CD4-positive, alpha-beta memory T cell (primary cell): ENCODE measurements at regions not wholly inside any gene's neighbourhood (a gene's known extent, or its start where the extent isn't known, plus 50 kb on each side); places are given as distances from the start of the nearest gene placed in this dataset.

Experiments
- CTCF ChIA-PET: fragments of 350-600 bp; sonication (Branson Sonifier 250); formaldehyde crosslinking; loops from one replicate; lab custom pipeline; 2021; ENCODE audit warnings: inconsistent platforms; ENCODE audit not compliant: partially characterized antibody; lab: Charles Lee
- POLR2A ChIA-PET: fragments of 350-600 bp; sonication (Branson Sonifier 250); formaldehyde crosslinking; loops from one replicate; lab custom pipeline; 2021; ENCODE audit not compliant: partially characterized antibody; lab: Charles Lee
- DNase-seq, 5 donors: peaks; one replicate each; pipeline versions ENCODE4 v3.0.0 to v3.0.0-alpha.2; 2020 to 2022; ENCODE audit warnings: mixed read lengths in 1 of 5
- H3K27ac ChIP-seq: one replicate; pipeline ENCODE4 v1.7.0; 2013; ENCODE audit warnings: low read depth, low read length
- H3K27me3 ChIP-seq: 2 replicates; pipeline ENCODE4 v1.7.0; 2013; ENCODE audit warnings: mild to moderate bottlenecking, low read length, moderate library complexity; ENCODE audit not compliant: insufficient read depth
- H3K36me3 ChIP-seq: 2 replicates; pipeline ENCODE4 v1.7.0; 2013; ENCODE audit warnings: mild to moderate bottlenecking, low read length, moderate library complexity; ENCODE audit not compliant: insufficient read depth
- H3K4me1 ChIP-seq: 2 replicates; pipeline ENCODE4 v1.7.0; 2013; ENCODE audit warnings: mild to moderate bottlenecking, low read length, moderate library complexity; ENCODE audit not compliant: insufficient read depth
- H3K4me3 ChIP-seq, 2 donors: one replicate each; pipeline ENCODE4 v1.7.0; 2013; ENCODE audit warnings: low read length in 2 of 2, mild to moderate bottlenecking in 1 of 2
- H3K9me3 ChIP-seq, 2 donors: one replicate each; pipeline ENCODE4 v1.7.0; 2013; ENCODE audit warnings: low read length in 2 of 2, control low read depth in 1 of 2; ENCODE audit not compliant: control insufficient read depth in 1 of 2
- H3K27ac Mint-ChIP-seq, 7 donors: one replicate each; pipeline ENCODE4 v1.8.0; 2020 to 2021; ENCODE audit warnings: mixed read lengths in 7 of 7, mild to moderate bottlenecking in 6 of 7, inconsistent platforms in 3 of 7, moderate library complexity in 3 of 7
- H3K27me3 Mint-ChIP-seq, 2 donors: one replicate each; pipeline ENCODE4 v1.8.0; 2020 to 2021; ENCODE audit warnings: mixed read lengths in 2 of 2
- H3K36me3 Mint-ChIP-seq, 2 donors: one replicate each; pipeline ENCODE4 v1.8.0; 2020 to 2021; ENCODE audit warnings: mixed read lengths in 2 of 2, inconsistent platforms in 1 of 2, mild to moderate bottlenecking in 1 of 2
- H3K4me1 Mint-ChIP-seq, 4 donors: one replicate each; pipeline ENCODE4 v1.8.0; 2020 to 2021; ENCODE audit warnings: mixed read lengths in 4 of 4, mild to moderate bottlenecking in 1 of 4
- H3K4me3 Mint-ChIP-seq, 8 donors: one replicate each; pipeline ENCODE4 v1.8.0; 2020 to 2021; ENCODE audit warnings: mixed read lengths in 8 of 8, mild to moderate bottlenecking in 7 of 8, moderate library complexity in 6 of 8, inconsistent platforms in 3 of 8
- H3K9me3 Mint-ChIP-seq, 8 donors: one replicate each; pipeline ENCODE4 v1.8.0; 2020 to 2021; ENCODE audit warnings: mixed read lengths in 8 of 8, mild to moderate bottlenecking in 5 of 8, inconsistent platforms in 3 of 8, moderate library complexity in 1 of 8
- intact Hi-C: fragments of 100-400 bp; cut with micrococcal nuclease; formaldehyde crosslinking; loops from one replicate; pipeline ENCODE4 v1.15.1; 2023

- H3K27ac Mint-ChIP-seq, result no peak overlapping the region
- peaks cover 7 to 9% of the 10 kb centered on the region in 2 donors for H3K27me3 Mint-ChIP-seq
- Histone ChIP-seq H3K36me3 (no peaks in the 10 kb centered on the region), H3K27ac (no peak overlapping the region), H3K4me3 (no peak overlapping the region), H3K9me3 (no peaks in the 10 kb centered on the region), H3K4me1 (no peaks in the 10 kb centered on the region), H3K27me3 (no peaks in the 10 kb centered on the region)
- H3K9me3 Mint-ChIP-seq, result peaks cover 0 to 11% (median 6%) of the 10 kb centered on the region in 8 donors
- no peaks in the 10 kb centered on the region for H3K36me3 Mint-ChIP-seq
- ChIA-PET CTCF (no interaction called here), POLR2A (no interaction called here)
- no peak for DNase-seq
- H3K4me3 Mint-ChIP-seq, result no peak overlapping the region
- intact Hi-C loops, result no loop called here
- H3K4me1 Mint-ChIP-seq, result no peaks in the 10 kb centered on the region
Observed at GRCh38 chr2:88318956-88319330, 133.6 kb downstream of the FOXI3 start.

- no peaks in the 10 kb centered on the region for H3K4me1 ChIP-seq
- no peak overlapping the region for H3K4me3 ChIP-seq
- DNase-seq, result no peak
- H3K36me3 ChIP-seq, result no peaks in the 10 kb centered on the region
- Mint-ChIP-seq H3K36me3 (no peaks in the 10 kb centered on the region), H3K9me3 (peaks cover 0 to 11% (median 5%) of the 10 kb centered on the region in 8 donors), H3K4me3 (no peak overlapping the region), H3K27me3 (peaks cover 7 to 9% of the 10 kb centered on the region in 2 donors), H3K4me1 (no peaks in the 10 kb centered on the region), H3K27ac (no peak overlapping the region)
- H3K27me3 ChIP-seq, result no peaks in the 10 kb centered on the region
- no peaks in the 10 kb centered on the region for H3K9me3 ChIP-seq
- CTCF ChIA-PET, result no interaction called here
- POLR2A ChIA-PET, result no interaction called here
- no peak overlapping the region for H3K27ac ChIP-seq
- intact Hi-C loops, result no loop called here
Observed at GRCh38 chr2:88318071-88318955, 134.2 kb downstream of the FOXI3 start.

GRCh38 chr2:88310787-88311186 is 140.6 kb downstream of the THNSL2 start:
- H3K27me3 Mint-ChIP-seq, result peaks cover 6 to 9% of the 10 kb centered on the region in 2 donors
- H3K36me3 Mint-ChIP-seq, result no peaks in the 10 kb centered on the region
- no peak overlapping the region for H3K27ac ChIP-seq
- no peak for DNase-seq
- no peaks in the 10 kb centered on the region for H3K4me1 ChIP-seq
- no peaks in the 10 kb centered on the region for H3K9me3 ChIP-seq
- H3K27ac Mint-ChIP-seq, result no peak overlapping the region
- intact Hi-C loops, result no loop called here
- POLR2A ChIA-PET, result no interaction called here
- H3K4me1 Mint-ChIP-seq, result no peaks in the 10 kb centered on the region
- no peaks in the 10 kb centered on the region for H3K27me3 ChIP-seq
- peaks cover 0 to 32% (median 10%) of the 10 kb centered on the region in 8 donors for H3K9me3 Mint-ChIP-seq
- H3K4me3 Mint-ChIP-seq, result no peak overlapping the region
- H3K4me3 ChIP-seq, result no peak overlapping the region
- CTCF ChIA-PET, result no interaction called here
- no peaks in the 10 kb centered on the region for H3K36me3 ChIP-seq

GRCh38 chr2:88307817-88308216 is 137.7 kb downstream of the THNSL2 start:
- peaks cover 0 to 36% (median 11%) of the 10 kb centered on the region in 8 donors for H3K9me3 Mint-ChIP-seq
- Histone ChIP-seq H3K27me3 (no peaks in the 10 kb centered on the region), H3K36me3 (no peaks in the 10 kb centered on the region), H3K9me3 (no peaks in the 10 kb centered on the region), H3K4me3 (no peak overlapping the region), H3K4me1 (no peaks in the 10 kb centered on the region), H3K27ac (no peak overlapping the region)
- H3K27ac Mint-ChIP-seq, result no peak overlapping the region
- DNase-seq, result peak in 1 of 5 donors; percentile 2
- ChIA-PET CTCF (interaction anchor here (1.5 kb wide), 1 partner anchor 248 kb away, joined by 5 read pairs; no protein-coding TSS in a partner anchor), POLR2A (no interaction called here)
- intact Hi-C loops, result no loop called here
- no peaks in the 10 kb centered on the region for H3K36me3 Mint-ChIP-seq
- H3K27me3 Mint-ChIP-seq, result peaks cover 13 to 14% of the 10 kb centered on the region in 2 donors
- H3K4me1 Mint-ChIP-seq, result no peaks in the 10 kb centered on the region
- no peak overlapping the region for H3K4me3 Mint-ChIP-seq

GRCh38 chr2:88303865-88304264 is 133.7 kb downstream of the THNSL2 start:
- Mint-ChIP-seq H3K36me3 (no peaks in the 10 kb centered on the region), H3K4me1 (no peaks in the 10 kb centered on the region), H3K27ac (no peak overlapping the region), H3K9me3 (peaks cover 0 to 19% (median 7%) of the 10 kb centered on the region in 8 donors), H3K27me3 (peaks cover 10% of the 10 kb centered on the region in 2 donors), H3K4me3 (no peak overlapping the region)
- H3K4me1 ChIP-seq, result no peaks in the 10 kb centered on the region
- intact Hi-C loops, result no loop called here
- H3K36me3 ChIP-seq, result no peaks in the 10 kb centered on the region
- no peak overlapping the region for H3K4me3 ChIP-seq
- no peak overlapping the region for H3K27ac ChIP-seq
- no peak for DNase-seq
- ChIA-PET CTCF (no interaction called here), POLR2A (no interaction called here)
- H3K9me3 ChIP-seq, result no peaks in the 10 kb centered on the region
- H3K27me3 ChIP-seq, result no peaks in the 10 kb centered on the region

- ChIA-PET CTCF (no interaction called here), POLR2A (no interaction called here)
- DNase-seq, result no peak
- Mint-ChIP-seq H3K9me3 (no peaks in the 10 kb centered on the region), H3K27me3 (peaks cover 1 to 2% of the 10 kb centered on the region in 2 donors), H3K4me1 (no peaks in the 10 kb centered on the region), H3K4me3 (no peak overlapping the region), H3K27ac (no peak overlapping the region), H3K36me3 (no peaks in the 10 kb centered on the region)
- Histone ChIP-seq H3K9me3 (no peaks in the 10 kb centered on the region), H3K27me3 (no peaks in the 10 kb centered on the region), H3K27ac (no peak overlapping the region), H3K4me3 (no peak overlapping the region), H3K4me1 (no peaks in the 10 kb centered on the region), H3K36me3 (no peaks in the 10 kb centered on the region)
- intact Hi-C loops, result no loop called here
Observed at GRCh38 chr2:88296247-88296646, 126.1 kb downstream of the THNSL2 start.

GRCh38 chr2:88283886-88284592 is 113.9 kb downstream of the THNSL2 start:
- DNase-seq, result no peak
- H3K27me3 Mint-ChIP-seq, result peaks cover 9 to 21% of the 10 kb centered on the region in 2 donors
- POLR2A ChIA-PET, result no interaction called here

More at GRCh38 chr2:88283886-88284592, 113.9 kb downstream of the THNSL2 start:
- CTCF ChIA-PET, result no interaction called here
- H3K4me1 Mint-ChIP-seq, result no peaks in the 10 kb centered on the region
- H3K4me3 Mint-ChIP-seq, result no peak overlapping the region
- Histone ChIP-seq H3K27ac (no peak overlapping the region), H3K36me3 (no peaks in the 10 kb centered on the region), H3K4me3 (no peak overlapping the region), H3K4me1 (no peaks in the 10 kb centered on the region), H3K9me3 (no peaks in the 10 kb centered on the region), H3K27me3 (no peaks in the 10 kb centered on the region)
- H3K36me3 Mint-ChIP-seq, result no peaks in the 10 kb centered on the region
- no peaks in the 10 kb centered on the region for H3K9me3 Mint-ChIP-seq
- no peak overlapping the region for H3K27ac Mint-ChIP-seq
- intact Hi-C loops, result no loop called here
